ENCODE measurements at regions not wholly inside any gene's neighbourhood (a gene's known extent, or its start where the extent isn't known, plus 50 kb on each side); places are given as distances from the start of the nearest gene placed in this dataset.
A peak's percentile ranks its signal among the peaks of the same experiment; 100 is the strongest.

GRCh38 chr22:22141031-22141430, 103.6 kb upstream of the VPREB1 start:
- TF ChIP-seq CTCF (IDR thresholded peaks at IDR 0.05; ENCODE audit: extremely low read depth, insufficient read depth, missing control alignments), result no peak
- in situ Hi-C loops (cut with MboI; ENCODE audit: low pct_unique_long_range_greater_than_20kb, low sequenced_read_pairs, unreplicated experiment), result no loop called here
- DNase-seq (ENCODE audit: low spot score), result no peak

- in situ Hi-C loops (cut with MboI; ENCODE audit: low pct_unique_long_range_greater_than_20kb, low sequenced_read_pairs, unreplicated experiment), result no loop called here
- TF ChIP-seq CTCF (IDR thresholded peaks at IDR 0.05; ENCODE audit: extremely low read depth, insufficient read depth, missing control alignments), result no peak
- no peak for DNase-seq (ENCODE audit: low spot score)
Observed at GRCh38 chr22:22139364-22139763, 105.2 kb upstream of the VPREB1 start.

GRCh38 chr22:22138915-22139314, 105.7 kb upstream of the VPREB1 start:
- TF ChIP-seq CTCF (IDR thresholded peaks at IDR 0.05; ENCODE audit: extremely low read depth, insufficient read depth, missing control alignments), result no peak
- no peak for DNase-seq (ENCODE audit: low spot score)
- in situ Hi-C loops (cut with MboI; ENCODE audit: low pct_unique_long_range_greater_than_20kb, low sequenced_read_pairs, unreplicated experiment), result no loop called here

GRCh38 chr22:22137891-22138290, 106.7 kb upstream of the VPREB1 start:
- DNase-seq (ENCODE audit: low spot score), result no peak
- in situ Hi-C loops (cut with MboI; ENCODE audit: low pct_unique_long_range_greater_than_20kb, low sequenced_read_pairs, unreplicated experiment), result no loop called here
- TF ChIP-seq CTCF (IDR thresholded peaks at IDR 0.05; ENCODE audit: extremely low read depth, insufficient read depth, missing control alignments), result no peak

GRCh38 chr22:22133910-22134309, 110.7 kb upstream of the VPREB1 start:
- in situ Hi-C loops (cut with MboI; ENCODE audit: low pct_unique_long_range_greater_than_20kb, low sequenced_read_pairs, unreplicated experiment), result no loop called here
- no peak for DNase-seq (ENCODE audit: low spot score)
- no peak for TF ChIP-seq CTCF (IDR thresholded peaks at IDR 0.05; ENCODE audit: extremely low read depth, insufficient read depth, missing control alignments)

- peak; percentile 38 for DNase-seq (ENCODE audit: low spot score)
- in situ Hi-C loops (cut with MboI; ENCODE audit: low pct_unique_long_range_greater_than_20kb, low sequenced_read_pairs, unreplicated experiment), result no loop called here
- no peak for TF ChIP-seq CTCF (IDR thresholded peaks at IDR 0.05; ENCODE audit: extremely low read depth, insufficient read depth, missing control alignments)
Observed at GRCh38 chr22:22130953-22131608, 113.5 kb upstream of the VPREB1 start.

Data from GM13977 (cell line).